HEK293T (cell line): ENCODE measurements at regions not wholly inside any gene's neighbourhood (a gene's known extent, or its start where the extent isn't known, plus 50 kb on each side); places are given as distances from the start of the nearest gene placed in this dataset.

ENCODE experiments used
- CTCF ChIA-PET: fragments of 350-600 bp; formaldehyde crosslinking; extraction: SDS; loops from one replicate; lab custom pipeline; 2021; ENCODE audit warnings: antibody characterized with exemption, inconsistent platforms; lab: Yijun Ruan, JAX
- POLR2A ChIA-PET: fragments of 350-600 bp; formaldehyde crosslinking; extraction: SDS; loops from one replicate; lab custom pipeline; 2020; ENCODE audit warnings: antibody characterized with exemption, inconsistent platforms; lab: Yijun Ruan, JAX
- DNase-seq: peaks from one replicate; pipeline ENCODE4 v3.0.0; 2012; ENCODE audit warnings: mixed read lengths; ENCODE audit errors: extremely low spot score
- ARNT ChIP-seq: fragments of 450-650 bp; IDR thresholded peaks from 2 replicates; pipeline ENCODE4 v1.6.1; 2017; ENCODE audit warnings: mild to moderate bottlenecking
- BHLHE40 ChIP-seq: fragments of 450-650 bp; IDR thresholded peaks from 2 replicates; pipeline ENCODE4 v1.6.1; 2016; ENCODE audit warnings: mild to moderate bottlenecking, moderate library complexity, borderline replicate concordance
- CTBP1 ChIP-seq: fragments of 450-650 bp; IDR thresholded peaks from 2 replicates; pipeline ENCODE4 v1.6.1; 2016; ENCODE audit warnings: borderline replicate concordance
- ELF4 ChIP-seq: fragments of 450-650 bp; IDR thresholded peaks from 2 replicates; pipeline ENCODE4 v1.6.1; 2017; ENCODE audit warnings: antibody characterized with exemption
- FOXA1 ChIP-seq: fragments of 450-650 bp; IDR thresholded peaks from 2 replicates; pipeline ENCODE4 v1.6.1; 2016; ENCODE audit warnings: mild to moderate bottlenecking
- FOXK2 ChIP-seq: fragments of 450-650 bp; IDR thresholded peaks from 2 replicates; pipeline ENCODE4 v1.6.1; 2016; ENCODE audit warnings: mild to moderate bottlenecking
- FOXM1 ChIP-seq: fragments of 450-650 bp; IDR thresholded peaks from 2 replicates; pipeline ENCODE4 v1.6.1; 2017; ENCODE audit warnings: mild to moderate bottlenecking, borderline replicate concordance
- HDGF ChIP-seq: fragments of 450-650 bp; IDR thresholded peaks from 2 replicates; pipeline ENCODE4 v1.6.1; 2017; ENCODE audit warnings: antibody characterized with exemption, borderline replicate concordance
- L3MBTL2 ChIP-seq: fragments of 450-650 bp; conservative IDR thresholded peaks from 2 replicates; pipeline ENCODE4 v1.6.1; 2016; ENCODE audit warnings: mild to moderate bottlenecking
- LEF1 ChIP-seq: fragments of 450-650 bp; IDR thresholded peaks from 2 replicates; pipeline ENCODE4 v1.6.1; 2017; ENCODE audit warnings: mild to moderate bottlenecking, borderline replicate concordance
- NFRKB ChIP-seq: fragments of 450-650 bp; IDR thresholded peaks from 2 replicates; pipeline ENCODE4 v1.6.1; 2016; ENCODE audit warnings: mild to moderate bottlenecking, moderate library complexity
- SP1 ChIP-seq: fragments of 450-650 bp; IDR thresholded peaks from 2 replicates; pipeline ENCODE4 v1.6.1; 2017
- SUZ12 ChIP-seq: fragments of 450-650 bp; IDR thresholded peaks from 2 replicates; pipeline ENCODE4 v1.6.1; 2016; ENCODE audit warnings: mild to moderate bottlenecking
- TARDBP ChIP-seq: fragments of 450-650 bp; IDR thresholded peaks from 2 replicates; pipeline ENCODE4 v1.6.1; 2016
- ZNF384 ChIP-seq: fragments of 450-650 bp; IDR thresholded peaks from 2 replicates; pipeline ENCODE4 v1.6.1; 2016
- TF ChIP-seq, protein P1 (sequence below): fragments of 450-650 bp; IDR thresholded peaks from 2 replicates; pipeline ENCODE4 v1.6.1; 2016

- POLR2A ChIA-PET = interaction anchor here (1.0 kb wide), 1 partner anchor 229 kb away, joined by 3 read pairs; the partner anchor contains the start of gene KLF6
- TF ChIP-seq ZNF384 = no peak
- TF ChIP-seq ELF4 = no peak
- no peak for TF ChIP-seq L3MBTL2
- no peak for TF ChIP-seq SUZ12
- TF ChIP-seq SP1 = no peak
- no peak for TF ChIP-seq TARDBP
- no peak for TF ChIP-seq CTBP1
- TF ChIP-seq FOXK2 = no peak
- no peak for TF ChIP-seq FOXM1
- TF ChIP-seq FOXA1 = no peak
- TF ChIP-seq, protein P1, sequence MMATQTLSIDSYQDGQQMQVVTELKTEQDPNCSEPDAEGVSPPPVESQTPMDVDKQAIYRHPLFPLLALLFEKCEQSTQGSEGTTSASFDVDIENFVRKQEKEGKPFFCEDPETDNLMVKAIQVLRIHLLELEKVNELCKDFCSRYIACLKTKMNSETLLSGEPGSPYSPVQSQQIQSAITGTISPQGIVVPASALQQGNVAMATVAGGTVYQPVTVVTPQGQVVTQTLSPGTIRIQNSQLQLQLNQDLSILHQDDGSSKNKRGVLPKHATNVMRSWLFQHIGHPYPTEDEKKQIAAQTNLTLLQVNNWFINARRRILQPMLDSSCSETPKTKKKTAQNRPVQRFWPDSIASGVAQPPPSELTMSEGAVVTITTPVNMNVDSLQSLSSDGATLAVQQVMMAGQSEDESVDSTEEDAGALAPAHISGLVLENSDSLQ = no peak
- no peak for TF ChIP-seq ARNT
- no peak for TF ChIP-seq NFRKB
- TF ChIP-seq BHLHE40 = no peak
- no peak for TF ChIP-seq LEF1
- TF ChIP-seq HDGF = no peak
- DNase-seq = no peak
- CTCF ChIA-PET = no interaction called here
Measured at GRCh38 chr10:4013651-4014121, 228.7 kb upstream of the KLF6 start.

- ChIA-PET POLR2A (interaction anchor here (1.0 kb wide), 1 partner anchor 228 kb away, joined by 3 read pairs; the partner anchor contains the start of gene KLF6), CTCF (no interaction called here)
- no peak for TF ChIP-seq HDGF
- TF ChIP-seq FOXK2 = no peak
- no peak for TF ChIP-seq SP1
- no peak for TF ChIP-seq SUZ12
- no peak for TF ChIP-seq FOXM1
- no peak for TF ChIP-seq ARNT
- no peak for TF ChIP-seq FOXA1
- no peak for TF ChIP-seq NFRKB
- TF ChIP-seq BHLHE40 = no peak
- TF ChIP-seq, protein P1 = no peak
- no peak for TF ChIP-seq ZNF384
- TF ChIP-seq TARDBP = no peak
- TF ChIP-seq L3MBTL2 = no peak
- TF ChIP-seq CTBP1 = no peak
- no peak for TF ChIP-seq LEF1
- no peak for TF ChIP-seq ELF4
- DNase-seq = no peak
Measured at GRCh38 chr10:4012848-4013247, 227.8 kb upstream of the KLF6 start.

DNA sequence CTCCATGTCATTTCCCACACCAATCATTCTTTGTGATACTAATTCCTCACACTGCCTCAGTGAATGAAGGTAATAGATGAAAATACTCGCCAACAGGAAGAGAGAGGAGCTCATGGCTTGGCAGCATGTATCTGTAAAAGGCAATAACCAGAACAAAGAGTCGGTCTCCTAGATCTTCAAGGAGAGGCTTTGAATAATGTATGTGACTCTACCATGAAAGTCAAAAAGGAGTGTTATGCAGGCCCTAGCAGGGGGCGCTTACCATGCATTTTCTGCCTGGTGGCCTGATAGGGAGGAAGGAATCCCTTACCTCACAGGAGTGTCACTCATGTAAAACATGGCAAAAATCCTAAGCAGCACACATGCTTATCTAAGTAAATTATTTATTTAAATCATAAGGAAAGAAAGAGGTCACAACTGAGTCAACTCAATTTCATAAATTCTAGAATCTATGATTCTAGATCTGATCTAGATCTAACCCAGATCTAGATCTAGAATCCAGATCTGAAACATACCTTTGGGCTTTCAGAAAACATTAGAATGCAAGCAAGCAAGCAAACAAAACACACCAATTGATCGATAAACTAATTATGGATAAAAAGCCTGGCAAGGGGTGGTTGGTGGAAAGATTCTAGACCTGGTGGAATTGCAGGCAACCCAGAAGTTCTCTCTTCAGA is 226.3 kb upstream of the KLF6 start:
- TF ChIP-seq TARDBP (no peak), SP1 (no peak), CTBP1 (no peak), FOXK2 (no peak), ARNT (no peak), HDGF (no peak), FOXA1 (no peak), SUZ12 (no peak), L3MBTL2 (no peak), LEF1 (no peak), FOXM1 (no peak), BHLHE40 (no peak), NFRKB (no peak), ZNF384 (no peak), ELF4 (no peak)
- TF ChIP-seq, protein P1 = no peak
- ChIA-PET CTCF (no interaction called here), POLR2A (no interaction called here)
- no peak for DNase-seq

GRCh38 chr10:4008676-4009382 is 223.8 kb upstream of the KLF6 start:
- ChIA-PET CTCF (no interaction called here), POLR2A (no interaction called here)
- TF ChIP-seq ZNF384 (no peak), ELF4 (no peak), NFRKB (no peak), CTBP1 (no peak), FOXM1 (no peak), ARNT (no peak), TARDBP (no peak), BHLHE40 (no peak), FOXK2 (no peak), L3MBTL2 (no peak), HDGF (no peak), SP1 (no peak), FOXA1 (no peak), LEF1 (no peak)
- no peak for DNase-seq

DNA sequence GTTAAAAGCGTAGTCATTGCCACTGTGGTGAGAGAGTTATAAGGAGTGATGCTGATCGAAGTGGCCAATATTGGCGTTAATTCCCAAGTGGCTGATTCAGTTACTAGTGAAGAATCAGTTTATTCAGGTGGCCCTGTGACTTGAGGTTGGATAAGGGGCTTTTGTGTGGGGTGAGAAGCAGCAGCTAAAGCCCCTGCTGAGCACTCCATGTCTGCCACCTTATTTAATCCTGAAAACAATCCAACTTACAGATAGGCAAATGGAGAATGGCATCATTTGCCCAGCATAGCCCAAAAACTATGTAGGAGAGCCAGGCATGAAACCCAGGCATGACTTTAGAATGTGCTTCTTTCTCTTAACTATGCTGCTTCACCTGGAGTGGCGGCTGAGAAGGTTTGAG is 222.8 kb upstream of the KLF6 start:
- no peak for TF ChIP-seq NFRKB
- TF ChIP-seq ELF4 = no peak
- TF ChIP-seq CTBP1 = no peak
- CTCF ChIA-PET = interaction anchor here (0.7 kb wide), 1 partner anchor 320 kb away, joined by 3 read pairs; no protein-coding TSS in a partner anchor
- POLR2A ChIA-PET = no interaction called here
- no peak for DNase-seq
